Muscle of back (tissue), 3 donors: ENCODE measurements at regions not wholly inside any gene's neighbourhood (a gene's known extent, or its start where the extent isn't known, plus 50 kb on each side); places are given as distances from the start of the nearest gene placed in this dataset.

ENCODE experiments used
- DNase-seq, 3 donors: peaks; one replicate each; pipeline versions ENCODE4 v3.0.0 to v3.0.0-alpha.2; 2013

- no peak for DNase-seq
Observed at GRCh38 chr1:201685485-201685884, 143.5 kb upstream of the IPO9 start.

- DNase-seq, result no peak
Observed at GRCh38 chr1:201686714-201687455, 142.1 kb upstream of the IPO9 start.

DNA sequence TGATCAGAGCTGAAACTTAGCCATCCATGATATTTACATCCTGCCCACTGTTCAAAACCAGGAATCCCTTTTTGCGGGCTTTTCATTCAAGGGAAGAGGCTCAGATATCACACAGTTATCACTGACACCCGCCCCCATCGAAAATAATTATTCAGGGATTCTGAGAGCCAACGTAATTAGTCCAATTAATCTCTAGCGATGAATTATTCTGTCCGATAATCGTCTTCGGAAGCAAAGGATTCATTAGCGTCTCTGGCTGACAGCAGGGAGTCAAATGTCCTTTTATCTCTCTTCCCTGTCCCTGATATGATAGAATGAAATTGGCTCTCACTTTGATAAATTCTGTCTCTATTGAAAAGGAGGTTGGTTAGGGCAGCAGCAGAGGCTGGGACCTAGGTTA is 140.4 kb upstream of the IPO9 start:
- DNase-seq, result no peak

DNA sequence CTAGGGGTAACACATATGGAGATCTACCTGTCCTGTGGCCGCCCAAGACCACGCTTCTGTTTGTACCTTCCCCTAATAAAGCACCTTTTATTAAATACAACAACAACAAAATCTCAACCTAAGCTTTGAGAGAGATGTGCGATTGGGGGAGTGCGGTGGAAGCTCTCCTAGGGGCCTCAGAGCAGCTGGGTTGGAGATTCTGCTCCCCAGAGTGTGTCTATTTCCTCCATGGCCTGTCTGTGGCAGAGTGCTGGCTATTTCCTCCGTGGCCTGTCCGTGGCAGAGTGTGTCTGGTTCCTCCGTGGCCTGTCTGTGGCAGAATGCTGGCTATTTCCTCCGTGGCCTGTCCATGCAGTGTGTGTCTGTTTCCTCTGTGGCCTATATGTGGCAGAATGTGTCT is 139.3 kb upstream of the IPO9 start:
- no peak for DNase-seq

- DNase-seq, result no peak
Observed at GRCh38 chr1:201690528-201690927, 138.4 kb upstream of the IPO9 start.

- no peak for DNase-seq
Observed at GRCh38 chr1:201691716-201692554, 137.0 kb upstream of the IPO9 start.

DNA sequence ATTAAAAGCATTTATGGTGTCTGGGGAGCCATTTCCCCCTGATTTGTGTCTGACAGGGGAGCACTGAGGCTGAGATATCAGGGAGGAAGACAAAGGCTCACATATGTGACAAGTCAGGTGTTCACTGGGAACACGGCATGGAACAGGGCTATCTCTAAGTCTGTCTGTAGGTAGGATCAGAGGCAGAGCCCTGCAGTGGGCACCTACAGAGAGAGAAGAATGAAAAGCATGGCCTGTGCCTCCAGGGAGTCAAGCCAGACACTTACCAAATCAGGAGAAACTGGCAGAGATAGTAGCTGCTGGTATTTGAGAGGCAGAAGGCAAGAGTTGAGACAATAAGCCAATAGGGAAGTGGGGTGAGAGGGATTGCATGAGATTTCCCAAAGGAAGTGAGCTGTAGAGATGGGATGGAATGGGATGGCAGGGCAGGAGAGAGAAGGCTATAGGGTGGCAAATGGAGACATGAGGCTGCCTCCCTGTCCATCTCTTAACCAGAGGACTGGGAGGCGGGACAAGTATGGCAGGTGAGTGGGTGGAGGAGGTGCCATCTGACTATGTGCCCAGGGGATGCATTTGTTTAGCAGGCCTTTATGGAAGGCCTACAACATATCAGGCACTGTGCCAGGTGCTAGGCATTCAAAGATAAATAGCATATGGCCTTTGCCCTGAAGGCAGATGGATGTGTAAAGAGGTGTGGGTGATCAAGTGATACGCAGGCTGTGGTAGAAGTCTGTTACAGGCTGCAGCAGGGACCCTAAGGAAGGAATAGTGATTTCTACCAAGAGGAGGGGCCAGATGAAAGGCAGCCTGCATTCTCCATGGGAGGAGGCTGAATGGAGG is 136.2 kb upstream of the IPO9 start:
- DNase-seq, result no peak

- DNase-seq, result no peak
Observed at GRCh38 chr1:201693890-201694607, 134.9 kb upstream of the IPO9 start.

- no peak for DNase-seq
Observed at GRCh38 chr1:201694608-201695335, 134.2 kb upstream of the IPO9 start.

- no peak for DNase-seq
Observed at GRCh38 chr1:201695607-201696006, 133.3 kb upstream of the IPO9 start.

DNA sequence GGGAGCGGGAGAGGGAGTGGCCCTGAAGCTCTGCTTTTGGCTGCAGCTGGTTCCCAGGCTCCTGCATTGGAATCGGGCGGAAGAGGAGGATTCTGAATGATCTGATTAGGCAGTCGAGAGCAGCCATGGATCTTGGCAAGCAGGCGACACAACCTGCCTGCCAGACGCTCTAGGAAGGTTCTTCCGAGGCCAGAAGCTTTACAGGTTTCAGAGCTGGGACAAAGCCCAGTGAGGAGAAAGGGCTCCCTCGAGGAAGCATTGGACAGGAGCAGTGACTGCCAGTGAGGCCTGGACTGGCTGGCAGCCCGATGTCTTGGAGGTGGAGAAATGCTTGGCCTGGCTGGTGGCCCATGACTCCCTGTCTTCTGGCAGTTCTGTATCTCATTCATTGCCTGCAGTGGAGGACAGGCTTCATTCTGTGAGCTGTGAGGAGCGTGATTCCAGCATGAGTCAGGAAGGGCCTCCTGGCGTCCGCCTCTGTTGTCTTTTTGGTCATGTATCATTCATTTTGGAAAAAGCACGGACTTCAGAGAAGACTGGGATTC is 132.7 kb upstream of the IPO9 start:
- DNase-seq, result peak; percentile 91 to 97 (median 91)

DNA sequence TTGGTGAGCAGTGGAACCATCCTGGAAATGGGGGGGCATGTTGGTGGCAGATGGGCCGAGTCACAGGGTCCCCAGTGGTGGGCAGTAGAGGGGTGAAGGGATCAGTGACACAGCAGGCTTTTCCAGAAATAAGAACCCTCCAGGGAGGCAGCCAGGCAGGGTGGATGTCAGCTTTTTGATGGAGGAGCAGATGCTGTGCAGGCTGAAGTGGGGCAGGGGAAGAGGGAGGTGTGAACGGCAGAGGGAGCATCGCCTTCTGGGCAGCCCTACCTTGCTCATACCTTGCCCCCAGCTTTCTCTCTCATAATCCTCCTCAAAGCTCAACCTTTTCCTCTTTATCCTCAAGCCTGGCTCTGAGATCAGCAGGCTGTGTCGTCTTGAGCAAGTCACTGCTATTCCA is 131.8 kb upstream of the IPO9 start:
- DNase-seq, result no peak

- no peak for DNase-seq
Observed at GRCh38 chr1:201701831-201702230, 127.1 kb upstream of the IPO9 start.

DNA sequence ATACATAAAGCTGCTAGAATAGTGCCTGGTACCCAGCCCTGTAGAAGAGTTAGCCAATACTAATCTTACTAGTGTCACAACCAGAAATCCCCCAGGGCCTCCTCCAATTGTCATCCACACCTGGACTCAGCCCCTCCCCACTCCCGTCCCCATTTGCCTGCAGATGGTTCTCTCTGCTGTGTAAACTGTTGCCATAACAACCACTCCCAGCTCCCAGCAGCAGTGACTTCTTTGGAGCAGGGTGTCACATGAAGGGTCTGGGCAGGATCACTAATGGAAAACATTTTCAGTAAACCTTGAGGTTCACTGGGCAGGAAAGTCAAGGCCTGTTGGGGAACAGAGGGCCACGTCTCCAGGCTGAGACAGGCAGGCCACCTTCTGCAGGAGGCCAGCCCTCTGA is 126.0 kb upstream of the IPO9 start:
- DNase-seq, result peak in 1 of 3 donors; percentile 80

DNA sequence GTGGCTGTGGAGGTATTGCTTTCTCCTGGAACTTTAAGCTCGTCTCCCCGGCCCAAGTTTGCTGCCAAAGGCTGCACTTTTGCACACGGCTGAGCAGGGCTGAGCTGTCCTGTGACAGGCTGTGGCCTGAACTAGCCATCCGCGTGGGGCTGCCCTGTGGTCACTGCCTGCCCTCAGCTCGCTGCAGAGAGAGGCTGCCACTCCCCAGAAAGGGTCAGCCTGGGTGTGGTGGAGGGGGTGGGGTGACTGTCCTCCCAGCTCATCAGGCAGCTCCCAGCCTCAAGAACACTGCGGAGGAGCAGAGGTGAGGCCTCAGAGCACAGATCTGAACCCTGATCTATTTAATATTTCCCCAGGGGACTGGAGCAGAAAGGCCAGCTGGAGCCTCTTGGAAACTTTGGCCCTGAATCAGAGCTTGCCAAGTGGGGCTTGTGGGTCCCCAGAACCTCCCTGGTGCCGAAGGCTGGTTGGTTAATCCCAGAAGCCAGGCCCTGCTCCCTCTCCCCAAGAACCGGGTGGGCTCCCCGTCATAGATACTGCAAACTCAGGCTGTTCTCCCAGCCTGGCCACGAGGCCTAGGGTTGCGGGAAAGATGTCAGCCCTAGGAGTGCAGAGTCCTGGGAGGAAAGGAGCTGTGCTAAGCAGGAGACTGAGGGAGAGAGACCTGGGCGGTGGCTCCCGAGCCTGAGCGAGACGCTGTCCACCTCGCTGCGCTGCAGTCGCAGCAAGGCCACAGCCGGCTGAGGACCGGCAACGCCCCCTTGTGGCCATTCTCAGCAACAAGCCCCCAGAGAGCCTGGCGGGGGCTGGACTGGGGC is 125.1 kb upstream of the IPO9 start:
- DNase-seq, result peak; percentile 72 to 93 (median 89)

DNA sequence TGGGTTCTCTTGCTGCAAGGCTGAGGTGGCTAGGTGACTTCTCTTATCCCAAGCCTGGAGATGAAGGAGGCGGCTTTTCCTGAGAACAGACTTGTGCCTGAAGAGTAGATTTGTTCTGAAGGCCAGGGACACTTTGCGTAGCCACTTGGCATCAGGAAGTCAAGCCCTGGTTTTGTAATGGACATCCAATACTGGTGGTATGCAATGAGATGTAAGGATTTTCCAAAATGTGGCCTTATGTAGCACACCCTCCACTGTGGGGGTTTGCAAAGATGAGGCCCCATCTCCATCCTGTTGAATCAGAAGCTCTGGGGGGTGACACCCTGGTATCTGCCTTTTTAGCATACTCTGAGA is 124.5 kb upstream of the IPO9 start:
- DNase-seq, result no peak

GRCh38 chr1:201705389-201705788 is 123.6 kb upstream of the IPO9 start:
- DNase-seq, result no peak

DNA sequence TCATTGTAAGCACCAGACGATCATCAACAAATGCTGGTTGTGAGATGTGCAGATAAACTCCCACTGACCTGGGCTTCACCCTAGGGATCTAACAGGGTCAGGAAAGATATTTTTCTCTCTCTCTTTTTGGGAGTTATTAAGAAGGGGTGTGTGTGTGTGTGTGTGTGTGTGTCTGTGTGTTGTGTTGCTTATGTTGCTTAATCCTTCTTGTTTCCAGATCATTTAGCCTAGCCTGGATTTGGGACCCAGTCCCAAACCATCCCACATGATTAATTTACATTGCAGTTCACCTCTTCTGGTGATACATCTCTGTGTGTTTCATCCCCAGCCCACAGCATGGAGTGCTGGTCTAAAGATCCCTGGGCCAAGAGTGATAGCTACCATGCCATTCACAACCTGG is 122.8 kb upstream of the IPO9 start:
- DNase-seq, result no peak

GRCh38 chr1:201707027-201707426 is 121.9 kb upstream of the IPO9 start:
- no peak for DNase-seq

GRCh38 chr1:201707656-201708055 is 121.3 kb upstream of the IPO9 start:
- no peak for DNase-seq
